ENCODE measurements at regions not wholly inside any gene's neighbourhood (a gene's known extent, or its start where the extent isn't known, plus 50 kb on each side); places are given as distances from the start of the nearest gene placed in this dataset.
"Not testable (repeated sequence)": the region's sequence is repeated elsewhere in the genome, so short reads cannot be mapped to it uniquely, and the experiment has no call there.

DNA sequence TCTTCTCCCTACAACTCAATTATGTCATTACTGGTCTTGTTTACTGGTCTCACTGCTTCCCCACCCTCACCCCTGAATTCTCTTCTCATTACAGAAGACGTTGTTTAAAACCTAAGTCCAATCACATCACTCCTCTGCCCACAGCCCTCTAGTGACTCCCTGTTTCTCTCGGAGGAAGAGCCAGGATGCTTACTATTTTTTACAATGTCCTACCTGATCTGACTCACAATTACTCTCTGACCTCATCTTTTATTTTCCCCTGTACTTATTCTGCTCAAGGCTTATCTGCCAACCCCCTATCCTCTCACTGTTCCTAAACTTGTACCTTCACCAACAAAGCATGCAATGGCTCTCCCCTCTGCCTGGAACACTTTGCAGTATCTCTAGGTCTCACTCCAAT lies 400.4 kb upstream of the PTCHD4 start:
- no peaks in the 10 kb centered on the region for H3K9me3 Mint-ChIP-seq (ENCODE audit: unreplicated experiment)
- intact Hi-C loops (cut with micrococcal nuclease) = no loop called here
- ChIA-PET CTCF (interaction anchor here (0.7 kb wide), 1 partner anchor 145 kb away, joined by 3 read pairs; no protein-coding TSS in a partner anchor), POLR2A (no interaction called here)
- no peak overlapping the region for H3K27ac Mint-ChIP-seq (ENCODE audit: low read depth, unreplicated experiment)
- H3K36me3 Mint-ChIP-seq (ENCODE audit: insufficient read depth, unreplicated experiment) = no peaks in the 10 kb centered on the region
- no TSS peak for BruUV-seq (replicated peaks)
- TF ChIP-seq, protein P1, sequence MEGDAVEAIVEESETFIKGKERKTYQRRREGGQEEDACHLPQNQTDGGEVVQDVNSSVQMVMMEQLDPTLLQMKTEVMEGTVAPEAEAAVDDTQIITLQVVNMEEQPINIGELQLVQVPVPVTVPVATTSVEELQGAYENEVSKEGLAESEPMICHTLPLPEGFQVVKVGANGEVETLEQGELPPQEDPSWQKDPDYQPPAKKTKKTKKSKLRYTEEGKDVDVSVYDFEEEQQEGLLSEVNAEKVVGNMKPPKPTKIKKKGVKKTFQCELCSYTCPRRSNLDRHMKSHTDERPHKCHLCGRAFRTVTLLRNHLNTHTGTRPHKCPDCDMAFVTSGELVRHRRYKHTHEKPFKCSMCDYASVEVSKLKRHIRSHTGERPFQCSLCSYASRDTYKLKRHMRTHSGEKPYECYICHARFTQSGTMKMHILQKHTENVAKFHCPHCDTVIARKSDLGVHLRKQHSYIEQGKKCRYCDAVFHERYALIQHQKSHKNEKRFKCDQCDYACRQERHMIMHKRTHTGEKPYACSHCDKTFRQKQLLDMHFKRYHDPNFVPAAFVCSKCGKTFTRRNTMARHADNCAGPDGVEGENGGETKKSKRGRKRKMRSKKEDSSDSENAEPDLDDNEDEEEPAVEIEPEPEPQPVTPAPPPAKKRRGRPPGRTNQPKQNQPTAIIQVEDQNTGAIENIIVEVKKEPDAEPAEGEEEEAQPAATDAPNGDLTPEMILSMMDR (IDR thresholded peaks at IDR 0.05; ENCODE audit: unreplicated experiment) = no peak
- no peak overlapping the region for H3K4me3 Mint-ChIP-seq (ENCODE audit: unreplicated experiment)
- peaks cover 7% of the 10 kb centered on the region for H3K4me1 Mint-ChIP-seq (ENCODE audit: insufficient read depth, unreplicated experiment)
- H3K27me3 Mint-ChIP-seq (ENCODE audit: insufficient read depth, unreplicated experiment) = no peaks in the 10 kb centered on the region
- DNase-seq (ENCODE audit: unreplicated experiment) = no peak

DNA sequence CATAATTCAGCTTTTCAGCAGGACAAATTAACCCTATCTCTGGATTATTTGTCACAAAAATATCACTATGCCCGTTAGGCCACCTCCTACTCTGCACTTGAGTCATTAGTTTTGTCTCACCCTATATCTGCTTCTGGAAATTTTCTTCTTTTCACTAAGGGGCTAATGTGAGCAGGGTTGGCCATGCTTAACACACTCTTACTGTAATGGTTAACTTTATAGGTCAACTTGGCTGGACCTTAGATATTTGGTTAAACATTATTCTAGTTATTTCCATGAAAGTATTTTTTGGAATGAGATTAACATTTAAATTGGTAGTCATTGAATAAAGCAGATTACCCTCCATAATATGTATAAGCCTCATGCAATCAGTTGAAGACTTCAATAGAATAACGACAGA lies 394.6 kb upstream of the PTCHD4 start:
- no peaks in the 10 kb centered on the region for H3K27me3 Mint-ChIP-seq (ENCODE audit: insufficient read depth, unreplicated experiment)

DNA sequence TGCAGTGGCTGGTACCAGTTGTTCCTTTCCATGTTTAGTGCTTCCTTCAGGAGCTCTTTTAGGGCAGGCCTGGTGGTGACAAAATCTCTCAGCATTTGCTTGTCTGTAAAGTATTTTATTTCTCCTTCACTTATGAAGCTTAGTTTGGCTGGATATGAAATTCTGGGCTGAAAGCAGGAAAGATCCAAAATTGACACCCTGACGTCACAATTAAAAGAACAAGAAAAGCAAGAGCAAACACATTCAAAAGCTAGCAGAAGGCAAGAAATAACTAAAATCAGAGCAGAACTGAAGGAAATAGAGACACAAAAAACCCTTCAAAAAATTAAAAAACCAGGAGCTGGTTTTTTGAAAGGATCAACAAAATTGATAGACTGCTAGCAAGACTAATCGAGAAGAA lies 382.4 kb upstream of the PTCHD4 start:
- H3K27me3 Mint-ChIP-seq (ENCODE audit: insufficient read depth, unreplicated experiment); H3K9me3 Mint-ChIP-seq (ENCODE audit: unreplicated experiment); H3K27ac Mint-ChIP-seq (ENCODE audit: low read depth, unreplicated experiment); POLR2A ChIA-PET; H3K36me3 Mint-ChIP-seq (ENCODE audit: insufficient read depth, unreplicated experiment); H3K4me3 Mint-ChIP-seq (ENCODE audit: unreplicated experiment); BruUV-seq (replicated peaks); H3K4me1 Mint-ChIP-seq (ENCODE audit: insufficient read depth, unreplicated experiment); CTCF ChIA-PET; intact Hi-C loops (cut with micrococcal nuclease); DNase-seq (ENCODE audit: unreplicated experiment): not testable (repeated sequence)

More for the DNA sequence above, 394.6 kb upstream of the PTCHD4 start:
- H3K4me3 Mint-ChIP-seq (ENCODE audit: unreplicated experiment) = no peak overlapping the region
- H3K36me3 Mint-ChIP-seq (ENCODE audit: insufficient read depth, unreplicated experiment) = peaks cover 4% of the 10 kb centered on the region
- no peaks in the 10 kb centered on the region for H3K4me1 Mint-ChIP-seq (ENCODE audit: insufficient read depth, unreplicated experiment)
- no peak overlapping the region for H3K27ac Mint-ChIP-seq (ENCODE audit: low read depth, unreplicated experiment)
- no peaks in the 10 kb centered on the region for H3K9me3 Mint-ChIP-seq (ENCODE audit: unreplicated experiment)
- TF ChIP-seq, protein P1 (IDR thresholded peaks at IDR 0.05; ENCODE audit: unreplicated experiment) = no peak
- ChIA-PET POLR2A (no interaction called here), CTCF (no interaction called here)
- BruUV-seq (replicated peaks) = no TSS peak
- intact Hi-C loops (cut with micrococcal nuclease) = no loop called here
- no peak for DNase-seq (ENCODE audit: unreplicated experiment)

DNA sequence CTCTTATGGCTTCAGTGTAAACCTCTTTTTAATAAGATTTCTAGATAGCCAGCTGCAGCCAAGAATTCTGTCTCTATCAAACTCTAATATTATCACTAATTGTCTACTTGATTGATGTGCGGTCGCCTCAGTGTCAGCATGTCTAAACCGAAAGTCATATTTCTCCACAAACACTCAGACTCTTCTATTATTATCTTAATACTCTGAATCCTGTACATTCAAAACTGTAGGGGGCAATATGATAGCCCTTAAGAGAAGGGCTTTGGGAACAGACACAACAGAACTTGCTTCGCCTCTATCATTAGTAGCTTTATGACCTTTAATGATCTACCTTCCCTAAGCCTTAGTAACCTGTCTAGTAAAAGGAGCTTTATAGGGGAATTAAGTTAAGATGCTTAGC lies 379.7 kb upstream of the PTCHD4 start:
- no peak for DNase-seq (ENCODE audit: unreplicated experiment)
- H3K27ac Mint-ChIP-seq (ENCODE audit: low read depth, unreplicated experiment) = no peak overlapping the region

More for the DNA sequence above, 379.7 kb upstream of the PTCHD4 start:
- H3K9me3 Mint-ChIP-seq (ENCODE audit: unreplicated experiment) = no peaks in the 10 kb centered on the region
- ChIA-PET POLR2A (interaction anchor here (0.9 kb wide), 1 partner anchor 10 kb away, joined by 3 read pairs; no protein-coding TSS in a partner anchor), CTCF (no interaction called here)
- intact Hi-C loops (cut with micrococcal nuclease) = no loop called here
- no peak overlapping the region for H3K4me3 Mint-ChIP-seq (ENCODE audit: unreplicated experiment)
- TF ChIP-seq, protein P1 (IDR thresholded peaks at IDR 0.05; ENCODE audit: unreplicated experiment) = no peak
- no peaks in the 10 kb centered on the region for H3K4me1 Mint-ChIP-seq (ENCODE audit: insufficient read depth, unreplicated experiment)
- H3K27me3 Mint-ChIP-seq (ENCODE audit: insufficient read depth, unreplicated experiment) = no peaks in the 10 kb centered on the region
- BruUV-seq (replicated peaks) = no TSS peak
- no peaks in the 10 kb centered on the region for H3K36me3 Mint-ChIP-seq (ENCODE audit: insufficient read depth, unreplicated experiment)

Data from MCF 10A (cell line).